ENCODE measurements at regions not wholly inside any gene's neighbourhood (a gene's known extent, or its start where the extent isn't known, plus 50 kb on each side); places are given as distances from the start of the nearest gene placed in this dataset.
A peak's percentile ranks its signal among the peaks of the same experiment; 100 is the strongest.

DNA sequence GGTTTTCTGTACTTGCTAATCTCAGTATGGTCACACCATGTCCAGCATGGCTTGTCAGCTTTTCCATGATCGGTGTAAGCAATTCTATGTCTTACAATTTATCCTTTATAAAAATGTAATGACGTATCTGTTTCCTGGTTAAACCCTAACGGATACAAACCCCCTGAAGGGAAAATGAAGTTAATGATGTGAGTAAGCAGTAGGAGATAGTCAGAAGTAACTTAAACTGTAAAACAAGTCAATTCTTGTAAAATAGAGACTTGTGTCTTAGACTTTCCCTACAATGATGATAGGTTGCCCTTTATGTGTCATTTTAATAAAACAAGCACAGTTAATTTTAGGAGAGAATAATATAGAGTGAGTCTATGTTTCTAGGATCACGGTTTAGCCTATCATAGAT is 1365.9 kb upstream of the SLC39A10 start:
- Histone ChIP-seq H2AFZ (ENCODE audit: low read length) (no peak overlapping the region), H3K9me3 (ENCODE audit: low read length) (no peaks in the 10 kb centered on the region), H3K4me1 (ENCODE audit: insufficient read depth, low read length) (no peaks in the 10 kb centered on the region), H3K27ac (ENCODE audit: extremely low read length, insufficient read depth, low read length) (no peak overlapping the region), H3K4me2 (ENCODE audit: low read depth, low read length) (no peak overlapping the region), H3K27me3 (ENCODE audit: control insufficient read depth in 1 of 2, insufficient read depth in 2 of 2, low read length in 2 of 2) (no peaks in the 10 kb centered on the region), H3K9ac (ENCODE audit: insufficient read depth, low read depth, low read length) (no peak overlapping the region), H3K4me3 (replicated peaks in 1 of 3; ENCODE audit: insufficient read depth in 1 of 3, low read depth in 2 of 3, low read length in 3 of 3) (no peak overlapping the region), H4K20me1 (ENCODE audit: insufficient read depth, low read length) (no peaks in the 10 kb centered on the region), H3K79me2 (ENCODE audit: insufficient read depth, low read length) (no peaks in the 10 kb centered on the region), H3K36me3 (replicated peaks in 1 of 2; ENCODE audit: control insufficient read depth in 1 of 2, insufficient read depth in 2 of 2, low read length in 2 of 2) (no peaks in the 10 kb centered on the region)
- no peak for ATAC-seq
- ChIA-PET CTCF (ENCODE audit: low intra/inter-chr PET ratio, low total read pairs) (no interaction called here), POLR2A (no interaction called here)
- WGBS (ENCODE audit: low lambda C conversion rate), result 1% methylated on average over 4 of the region's 4 CpGs
- in situ Hi-C loops (cut with HindIII; ENCODE audit: extremely low pct_ligation_motif_present, low pct_unique_long_range_greater_than_20kb) (no loop called here), intact Hi-C loops (cut with micrococcal nuclease; ENCODE audit: unreplicated experiment) (no loop called here)
- FAIRE-seq, result no peak
- TF ChIP-seq CREB1 (IDR thresholded peaks at IDR 0.05) (0 out of 2 replicates have a peak, but pooled peaks have one; percentile 23), CREB1 (CRISPR knock-in tag; IDR thresholded peaks at IDR 0.05) (no peak)
- TF ChIP-seq, protein P1, sequence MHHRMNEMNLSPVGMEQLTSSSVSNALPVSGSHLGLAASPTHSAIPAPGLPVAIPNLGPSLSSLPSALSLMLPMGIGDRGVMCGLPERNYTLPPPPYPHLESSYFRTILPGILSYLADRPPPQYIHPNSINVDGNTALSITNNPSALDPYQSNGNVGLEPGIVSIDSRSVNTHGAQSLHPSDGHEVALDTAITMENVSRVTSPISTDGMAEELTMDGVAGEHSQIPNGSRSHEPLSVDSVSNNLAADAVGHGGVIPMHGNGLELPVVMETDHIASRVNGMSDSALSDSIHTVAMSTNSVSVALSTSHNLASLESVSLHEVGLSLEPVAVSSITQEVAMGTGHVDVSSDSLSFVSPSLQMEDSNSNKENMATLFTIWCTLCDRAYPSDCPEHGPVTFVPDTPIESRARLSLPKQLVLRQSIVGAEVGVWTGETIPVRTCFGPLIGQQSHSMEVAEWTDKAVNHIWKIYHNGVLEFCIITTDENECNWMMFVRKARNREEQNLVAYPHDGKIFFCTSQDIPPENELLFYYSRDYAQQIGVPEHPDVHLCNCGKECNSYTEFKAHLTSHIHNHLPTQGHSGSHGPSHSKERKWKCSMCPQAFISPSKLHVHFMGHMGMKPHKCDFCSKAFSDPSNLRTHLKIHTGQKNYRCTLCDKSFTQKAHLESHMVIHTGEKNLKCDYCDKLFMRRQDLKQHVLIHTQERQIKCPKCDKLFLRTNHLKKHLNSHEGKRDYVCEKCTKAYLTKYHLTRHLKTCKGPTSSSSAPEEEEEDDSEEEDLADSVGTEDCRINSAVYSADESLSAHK (CRISPR knock-in tag; IDR thresholded peaks at IDR 0.05; ENCODE audit: borderline replicate concordance), result no peak
- no TSS peak for BruUV-seq (replicated peaks)
- no peak for DNase-seq (ENCODE audit: low spot score)

- no peak overlapping the region for H3K9ac ChIP-seq (ENCODE audit: insufficient read depth, low read depth, low read length)
- ChIA-PET CTCF (ENCODE audit: low intra/inter-chr PET ratio, low total read pairs) (no interaction called here), POLR2A (no interaction called here)
- H2AFZ ChIP-seq (ENCODE audit: low read length), result no peak overlapping the region
- H3K79me2 ChIP-seq (ENCODE audit: insufficient read depth, low read length), result no peaks in the 10 kb centered on the region
- no peaks in the 10 kb centered on the region for H3K36me3 ChIP-seq (replicated peaks in 1 of 2; ENCODE audit: control insufficient read depth in 1 of 2, insufficient read depth in 2 of 2, low read length in 2 of 2)
- DNase-seq (ENCODE audit: low spot score) (no peak), ATAC-seq (no peak), FAIRE-seq (no peak)
- no peak overlapping the region for H3K4me2 ChIP-seq (ENCODE audit: low read depth, low read length)
- H3K9me3 ChIP-seq (ENCODE audit: low read length), result no peaks in the 10 kb centered on the region
- BruUV-seq (replicated peaks), result no TSS peak
- 11% methylated on average over 4 of the region's 4 CpGs for WGBS (ENCODE audit: low lambda C conversion rate)
- no peaks in the 10 kb centered on the region for H3K4me1 ChIP-seq (ENCODE audit: insufficient read depth, low read length)
- no peaks in the 10 kb centered on the region for H4K20me1 ChIP-seq (ENCODE audit: insufficient read depth, low read length)
- no peaks in the 10 kb centered on the region for H3K27me3 ChIP-seq (ENCODE audit: control insufficient read depth in 1 of 2, insufficient read depth in 2 of 2, low read length in 2 of 2)
- intact Hi-C loops (cut with micrococcal nuclease; ENCODE audit: unreplicated experiment) (no loop called here), in situ Hi-C loops (cut with HindIII; ENCODE audit: extremely low pct_ligation_motif_present, low pct_unique_long_range_greater_than_20kb) (no loop called here)
- no peak overlapping the region for H3K27ac ChIP-seq (ENCODE audit: extremely low read length, insufficient read depth, low read length)
- no peak overlapping the region for H3K4me3 ChIP-seq (replicated peaks in 1 of 3; ENCODE audit: insufficient read depth in 1 of 3, low read depth in 2 of 3, low read length in 3 of 3)
- TF ChIP-seq SSRP1 (CRISPR knock-in tag; IDR thresholded peaks at IDR 0.05) (no peak), ZNF274 (CRISPR knock-in tag; IDR thresholded peaks at IDR 0.05) (no peak), ZNF652 (CRISPR knock-in tag; IDR thresholded peaks at IDR 0.05; ENCODE audit: borderline replicate concordance, low read depth) (no peak), ARID5B (CRISPR knock-in tag; IDR thresholded peaks at IDR 0.05) (no peak), ZNF234 (CRISPR knock-in tag; conservative IDR thresholded peaks at IDR 0.05) (no peak)
- TF ChIP-seq, protein P2, sequence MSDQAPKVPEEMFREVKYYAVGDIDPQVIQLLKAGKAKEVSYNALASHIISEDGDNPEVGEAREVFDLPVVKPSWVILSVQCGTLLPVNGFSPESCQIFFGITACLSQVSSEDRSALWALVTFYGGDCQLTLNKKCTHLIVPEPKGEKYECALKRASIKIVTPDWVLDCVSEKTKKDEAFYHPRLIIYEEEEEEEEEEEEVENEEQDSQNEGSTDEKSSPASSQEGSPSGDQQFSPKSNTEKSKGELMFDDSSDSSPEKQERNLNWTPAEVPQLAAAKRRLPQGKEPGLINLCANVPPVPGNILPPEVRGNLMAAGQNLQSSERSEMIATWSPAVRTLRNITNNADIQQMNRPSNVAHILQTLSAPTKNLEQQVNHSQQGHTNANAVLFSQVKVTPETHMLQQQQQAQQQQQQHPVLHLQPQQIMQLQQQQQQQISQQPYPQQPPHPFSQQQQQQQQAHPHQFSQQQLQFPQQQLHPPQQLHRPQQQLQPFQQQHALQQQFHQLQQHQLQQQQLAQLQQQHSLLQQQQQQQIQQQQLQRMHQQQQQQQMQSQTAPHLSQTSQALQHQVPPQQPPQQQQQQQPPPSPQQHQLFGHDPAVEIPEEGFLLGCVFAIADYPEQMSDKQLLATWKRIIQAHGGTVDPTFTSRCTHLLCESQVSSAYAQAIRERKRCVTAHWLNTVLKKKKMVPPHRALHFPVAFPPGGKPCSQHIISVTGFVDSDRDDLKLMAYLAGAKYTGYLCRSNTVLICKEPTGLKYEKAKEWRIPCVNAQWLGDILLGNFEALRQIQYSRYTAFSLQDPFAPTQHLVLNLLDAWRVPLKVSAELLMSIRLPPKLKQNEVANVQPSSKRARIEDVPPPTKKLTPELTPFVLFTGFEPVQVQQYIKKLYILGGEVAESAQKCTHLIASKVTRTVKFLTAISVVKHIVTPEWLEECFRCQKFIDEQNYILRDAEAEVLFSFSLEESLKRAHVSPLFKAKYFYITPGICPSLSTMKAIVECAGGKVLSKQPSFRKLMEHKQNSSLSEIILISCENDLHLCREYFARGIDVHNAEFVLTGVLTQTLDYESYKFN (CRISPR knock-in tag; conservative IDR thresholded peaks at IDR 0.05), result no peak
Measured at GRCh38 chr2:194289712-194290346, 1367.2 kb upstream of the SLC39A10 start.
